Endothelial cell of umbilical vein (primary cell): ENCODE measurements at regions not wholly inside any gene's neighbourhood (a gene's known extent, or its start where the extent isn't known, plus 50 kb on each side); places are given as distances from the start of the nearest gene placed in this dataset.

ENCODE experiments used
- BruUV-seq: library from RNA; stranded (reverse); fragments of 400-500 nt; replicated peaks from 2 replicates; lab custom pipeline; 2021; lab: Mats Ljungman, UMichigan
- CTCF ChIA-PET: fragments of 300-600, 350-600 bp; sonication (Branson Sonifier 250); formaldehyde crosslinking; loops from one replicate; lab custom pipeline; 2021; ENCODE audit warnings: antibody characterized with exemption, inconsistent platforms; lab: Charles Lee
- POLR2A ChIA-PET: fragments of 300-600, 350-600 bp; sonication (Branson Sonifier 250); formaldehyde crosslinking; loops from one replicate; lab custom pipeline; 2021; ENCODE audit warnings: antibody characterized with exemption, inconsistent platforms; lab: Charles Lee
- DNase-seq: peaks from one replicate; pipeline ENCODE4 v3.0.0-alpha.2; 2011; ENCODE audit warnings: low read depth, low spot score
- FAIRE-seq: peaks from 2 replicates; lab custom pipeline; 2011; peaks lifted over from hg19 to GRCh38; lab: Jason Lieb, UNC
- H2AFZ ChIP-seq: 2 replicates; pipeline ENCODE4 v1.6.0; 2012; ENCODE audit warnings: low read depth, low read length, control low read depth, inconsistent platforms
- H3K27ac ChIP-seq: 2 replicates; pipeline ENCODE4 v1.5.1; 2011; ENCODE audit warnings: low read depth, mild to moderate bottlenecking, control low read depth, low read length, moderate library complexity; ENCODE audit not compliant: insufficient read depth
- H3K27me3 ChIP-seq, 2 experiments: 2 replicates each; pipeline versions ENCODE4 v1.6.0 to v1.6.1; 2011; ENCODE audit warnings: low read length in 2 of 2, mixed read lengths in 1 of 2; ENCODE audit not compliant: control insufficient read depth in 2 of 2, insufficient read depth in 2 of 2
- H3K36me3 ChIP-seq, 2 experiments: 2 replicates in 1 of 2; 3 replicates in 1 of 2; pipeline ENCODE4 v1.5.1; 2011; ENCODE audit warnings: low read length in 2 of 2, mild to moderate bottlenecking in 1 of 2, moderate library complexity in 1 of 2; ENCODE audit not compliant: control insufficient read depth in 2 of 2, insufficient read depth in 2 of 2; ENCODE audit errors: extremely low read depth in 1 of 2
- H3K4me1 ChIP-seq: 3 replicates; pipeline ENCODE4 v1.5.1; 2011; ENCODE audit warnings: mild to moderate bottlenecking, low read length; ENCODE audit not compliant: control insufficient read depth, insufficient read depth; ENCODE audit errors: extremely low read depth
- H3K4me2 ChIP-seq: 2 replicates; pipeline ENCODE4 v1.6.1; 2011; ENCODE audit warnings: low read length, control low read depth, mixed read lengths; ENCODE audit not compliant: insufficient read depth
- H3K4me3 ChIP-seq, 3 experiments: fragments of 200-600 bp in 1 of 3; sonication (generic), shearing (Covaris generic) in 1 of 3; replicated peaks in 1 of 3; 2 replicates each; pipeline ENCODE4 v1.5.1; 2011 to 2016; ENCODE audit warnings: control low read depth in 3 of 3, low read length in 3 of 3, mild to moderate bottlenecking in 2 of 3, inconsistent platforms in 1 of 3, low read depth in 1 of 3, moderate library complexity in 1 of 3; ENCODE audit not compliant: insufficient read depth in 1 of 3
- H3K79me2 ChIP-seq: 2 replicates; pipeline ENCODE4 v1.6.0; 2012; ENCODE audit warnings: low read length, inconsistent platforms; ENCODE audit not compliant: control insufficient read depth, insufficient read depth
- H3K9ac ChIP-seq: replicated peaks from 2 replicates; pipeline ENCODE3; 2011; ENCODE audit warnings: low read length, control low read depth; ENCODE audit not compliant: insufficient read depth; ENCODE audit errors: extremely low read depth
- H3K9me1 ChIP-seq: replicated peaks from 3 replicates; pipeline ENCODE4 v1.6.0; 2011; ENCODE audit warnings: mild to moderate bottlenecking, low read length; ENCODE audit not compliant: control insufficient read depth, insufficient read depth; ENCODE audit errors: extremely low read depth
- H3K9me3 ChIP-seq: replicated peaks from 2 replicates; pipeline ENCODE4 v1.5.1; 2012; ENCODE audit warnings: low read length, inconsistent platforms; ENCODE audit not compliant: control insufficient read depth, insufficient read depth
- H4K20me1 ChIP-seq: replicated peaks from 2 replicates; pipeline ENCODE3; 2011; ENCODE audit warnings: mild to moderate bottlenecking, low read length; ENCODE audit not compliant: control insufficient read depth, insufficient read depth; ENCODE audit errors: extremely low read depth
- EZH2 ChIP-seq: IDR thresholded peaks from 2 replicates; pipeline ENCODE4 v1.6.1; 2012; ENCODE audit warnings: borderline replicate concordance, low read depth, mild to moderate bottlenecking, moderate library complexity, low read length, inconsistent platforms; ENCODE audit not compliant: severe bottlenecking
- FOS ChIP-seq: IDR thresholded peaks from 2 replicates; pipeline ENCODE4 v1.6.1; 2011; ENCODE audit warnings: mild to moderate bottlenecking, low read length, moderate library complexity, borderline replicate concordance; ENCODE audit not compliant: insufficient read depth
- GATA2 ChIP-seq: IDR thresholded peaks from 2 replicates; pipeline ENCODE4 v1.7.0; 2011; ENCODE audit warnings: low read depth, mild to moderate bottlenecking, moderate library complexity, mixed read lengths, low read length; ENCODE audit not compliant: insufficient read length, insufficient read depth
- JUN ChIP-seq: IDR thresholded peaks from 2 replicates; pipeline ENCODE4 v1.6.1; 2011; ENCODE audit warnings: borderline replicate concordance, low read depth; ENCODE audit not compliant: insufficient read length, insufficient read depth
- MAX ChIP-seq: IDR thresholded peaks from 2 replicates; pipeline ENCODE4 v1.6.1; 2011; ENCODE audit not compliant: insufficient read depth, insufficient read length
- MYC ChIP-seq: IDR thresholded peaks from one replicate; pipeline ENCODE4 v1.6.1; 2011; ENCODE audit warnings: mild to moderate bottlenecking, low read depth, low read length
- POLR2A ChIP-seq: IDR thresholded peaks from 2 replicates; pipeline ENCODE4 v1.6.1; 2012; ENCODE audit warnings: low read depth, mild to moderate bottlenecking, control low read depth, low read length
- POLR2AphosphoS5 ChIP-seq: IDR thresholded peaks from 2 replicates; pipeline ENCODE4 v1.6.1; 2012; ENCODE audit warnings: low read depth, mild to moderate bottlenecking, control low read depth, low read length, moderate library complexity; ENCODE audit not compliant: insufficient read depth
- dilution Hi-C: fragments of 300-500 bp; cut with MboI; formaldehyde crosslinking; loops from one replicate; pipeline ENCODE4 v1.15.0; 2019; ENCODE audit warnings: low sequenced_read_pairs; ENCODE audit not compliant: extremely low pct_ligation_motif_present
- intact Hi-C: fragments of 100-400 bp; cut with micrococcal nuclease; formaldehyde crosslinking; loops from one replicate; pipeline ENCODE4 v1.10.0; 2022
- TF ChIP-seq, protein P1 (sequence below), 2 donors: IDR thresholded peaks; 1 replicate in 1 of 2; 2 replicates in 1 of 2; pipeline ENCODE4 v1.5.1; 2011; ENCODE audit warnings: low read length in 2 of 2, mild to moderate bottlenecking in 2 of 2, moderate library complexity in 2 of 2, control low read depth in 1 of 2, inconsistent platforms in 1 of 2, low read depth in 1 of 2; ENCODE audit not compliant: insufficient read depth in 1 of 2; ENCODE audit errors: extremely low read depth in 1 of 2

DNA sequence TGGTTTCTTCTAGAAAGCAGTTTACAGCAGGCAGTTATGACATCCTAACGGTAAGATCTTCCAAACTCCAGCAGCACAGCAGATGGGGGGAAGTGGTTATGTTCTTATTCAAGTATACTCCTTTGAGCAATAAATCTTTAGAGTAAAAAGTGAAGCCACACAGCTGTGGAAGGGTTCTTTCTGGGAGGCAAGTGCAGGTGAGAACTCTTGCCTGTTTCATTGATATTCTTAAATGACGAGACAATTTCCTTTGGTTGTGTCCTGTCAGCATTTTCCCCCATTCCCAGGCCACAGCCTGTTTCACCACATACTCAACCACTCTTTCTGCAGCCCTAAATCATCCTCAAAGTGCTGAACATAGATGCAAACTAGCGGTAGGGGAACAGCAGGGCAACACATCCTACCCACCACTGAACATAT is 207.3 kb upstream of the MTNR1B start:
- Histone ChIP-seq H3K36me3 (no peaks in the 10 kb centered on the region), H3K9me1 (no peaks in the 10 kb centered on the region), H3K4me2 (no peak overlapping the region), H3K79me2 (no peaks in the 10 kb centered on the region), H3K27me3 (no peaks in the 10 kb centered on the region), H2AFZ (no peak overlapping the region), H3K4me1 (no peaks in the 10 kb centered on the region), H3K9ac (no peak overlapping the region), H3K27ac (no peak overlapping the region), H3K9me3 (peaks cover 2% of the 10 kb centered on the region), H4K20me1 (no peaks in the 10 kb centered on the region), H3K4me3 (no peak overlapping the region)
- CTCF ChIA-PET, result no interaction called here
- dilution Hi-C loops, result no loop called here
- TF ChIP-seq POLR2AphosphoS5 (no peak), GATA2 (no peak), POLR2A (no peak), JUN (no peak), MYC (no peak), MAX (no peak), EZH2 (no peak), FOS (no peak)
- TF ChIP-seq, protein P1, sequence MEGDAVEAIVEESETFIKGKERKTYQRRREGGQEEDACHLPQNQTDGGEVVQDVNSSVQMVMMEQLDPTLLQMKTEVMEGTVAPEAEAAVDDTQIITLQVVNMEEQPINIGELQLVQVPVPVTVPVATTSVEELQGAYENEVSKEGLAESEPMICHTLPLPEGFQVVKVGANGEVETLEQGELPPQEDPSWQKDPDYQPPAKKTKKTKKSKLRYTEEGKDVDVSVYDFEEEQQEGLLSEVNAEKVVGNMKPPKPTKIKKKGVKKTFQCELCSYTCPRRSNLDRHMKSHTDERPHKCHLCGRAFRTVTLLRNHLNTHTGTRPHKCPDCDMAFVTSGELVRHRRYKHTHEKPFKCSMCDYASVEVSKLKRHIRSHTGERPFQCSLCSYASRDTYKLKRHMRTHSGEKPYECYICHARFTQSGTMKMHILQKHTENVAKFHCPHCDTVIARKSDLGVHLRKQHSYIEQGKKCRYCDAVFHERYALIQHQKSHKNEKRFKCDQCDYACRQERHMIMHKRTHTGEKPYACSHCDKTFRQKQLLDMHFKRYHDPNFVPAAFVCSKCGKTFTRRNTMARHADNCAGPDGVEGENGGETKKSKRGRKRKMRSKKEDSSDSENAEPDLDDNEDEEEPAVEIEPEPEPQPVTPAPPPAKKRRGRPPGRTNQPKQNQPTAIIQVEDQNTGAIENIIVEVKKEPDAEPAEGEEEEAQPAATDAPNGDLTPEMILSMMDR (IDR thresholded peaks at IDR 0.05; ENCODE audit: extremely low read depth in 1 of 2, insufficient read depth in 1 of 2, low read depth in 1 of 2, low read length in 2 of 2), result no peak
- FAIRE-seq (no peak), DNase-seq (no peak)
- intact Hi-C loops, result no loop called here
- no TSS peak for BruUV-seq
- POLR2A ChIA-PET, result no interaction called here
